Hepatocyte (in vitro differentiated cells): ENCODE measurements at regions not wholly inside any gene's neighbourhood (a gene's known extent, or its start where the extent isn't known, plus 50 kb on each side); places are given as distances from the start of the nearest gene placed in this dataset.

ENCODE experiments used
- DNase-seq: peaks from one replicate; pipeline ENCODE4 v3.0.0-alpha.2; 2016; ENCODE audit warnings: low spot score
- H2AFZ ChIP-seq: fragments of 200-600 bp; sonication (generic); 2 replicates; pipeline ENCODE4 v1.6.0; 2016; ENCODE audit warnings: antibody characterized with exemption, mild to moderate bottlenecking
- H3K27ac ChIP-seq: fragments of 200-600 bp; sonication (generic); 2 replicates; pipeline ENCODE4 v1.5.1; 2016; ENCODE audit warnings: mild to moderate bottlenecking
- H3K27me3 ChIP-seq: fragments of 200-600 bp; sonication (generic); 2 replicates; pipeline ENCODE4 v1.6.1; 2016
- H3K36me3 ChIP-seq: fragments of 200-600 bp; sonication (generic); replicated peaks from 2 replicates; pipeline ENCODE4 v1.5.1; 2016; ENCODE audit warnings: low read depth; ENCODE audit not compliant: insufficient read depth
- H3K4me1 ChIP-seq: fragments of 200-600 bp; sonication (generic); 2 replicates; pipeline ENCODE4 v1.5.1; 2016; ENCODE audit warnings: mild to moderate bottlenecking, moderate library complexity; ENCODE audit not compliant: insufficient read depth
- H3K4me2 ChIP-seq: fragments of 200-600 bp; sonication (generic); 2 replicates; pipeline ENCODE4 v1.6.0; 2016
- H3K4me3 ChIP-seq: fragments of 200-600 bp; sonication (generic); 2 replicates; pipeline ENCODE4 v1.5.1; 2016; ENCODE audit warnings: mild to moderate bottlenecking
- H3K79me2 ChIP-seq: fragments of 200-600 bp; sonication (generic); 2 replicates; pipeline ENCODE4 v1.6.0; 2017; ENCODE audit warnings: mild to moderate bottlenecking
- H3K9me2 ChIP-seq: fragments of 200-600 bp; sonication (generic); replicated peaks from 2 replicates; pipeline ENCODE4 v1.6.0; 2017; ENCODE audit warnings: mild to moderate bottlenecking; ENCODE audit not compliant: insufficient read depth
- H3K9me3 ChIP-seq: fragments of 200-600 bp; sonication (generic); 2 replicates; pipeline ENCODE4 v1.5.1; 2016; ENCODE audit warnings: low read depth, mild to moderate bottlenecking
- H4K20me1 ChIP-seq: fragments of 200-600 bp; sonication (generic); 2 replicates; pipeline ENCODE4 v1.6.0; 2016; ENCODE audit warnings: mild to moderate bottlenecking; ENCODE audit not compliant: insufficient read depth, poor library complexity, severe bottlenecking
- CTCF ChIP-seq: fragments of 200-600 bp; sonication (generic); IDR thresholded peaks from 2 replicates; pipeline ENCODE4 v1.5.1; 2016; ENCODE audit warnings: antibody characterized with exemption, mild to moderate bottlenecking; ENCODE audit not compliant: poor library complexity
- EZH2 ChIP-seq: fragments of 200-600 bp; sonication (generic); IDR thresholded peaks from 2 replicates; pipeline ENCODE4 v1.6.1; 2016; ENCODE audit warnings: antibody characterized with exemption, mild to moderate bottlenecking, borderline replicate concordance
- EZH2phosphoT487 ChIP-seq: fragments of 200-600 bp; sonication (generic); IDR thresholded peaks from one replicate; pipeline ENCODE4 v1.6.1; 2018; ENCODE audit warnings: antibody characterized with exemption, mild to moderate bottlenecking, low read depth, moderate library complexity; ENCODE audit not compliant: unreplicated experiment, severe bottlenecking
- WGBS: methylation state at CpG from one replicate; pipeline ENCODE4 v1.1.6; 2016; ENCODE audit warnings: low lambda C conversion rate; ENCODE audit errors: missing lambda C conversion rate; 5-methylcytosine and 5-hydroxymethylcytosine counted together

GRCh38 chr20:47854687-47855212 is 69.5 kb upstream of the SULF2 start:
- no peaks in the 10 kb centered on the region for H4K20me1 ChIP-seq
- 72% methylated on average over 10 of the region's 10 CpGs for WGBS
- DNase-seq = peak; percentile 55

GRCh38 chr20:47851774-47852173 is 66.5 kb upstream of the SULF2 start:
- 94% methylated on average over 7 of the region's 7 CpGs for WGBS
- Histone ChIP-seq H3K27ac (no peak overlapping the region), H3K9me2 (no peaks in the 10 kb centered on the region), H3K36me3 (no peaks in the 10 kb centered on the region), H3K4me1 (peaks cover under 1% of the 10 kb centered on the region), H3K4me3 (no peak overlapping the region), H4K20me1 (no peaks in the 10 kb centered on the region), H3K9me3 (no peaks in the 10 kb centered on the region), H3K27me3 (no peaks in the 10 kb centered on the region), H2AFZ (no peak overlapping the region), H3K79me2 (no peaks in the 10 kb centered on the region), H3K4me2 (no peak overlapping the region)
- TF ChIP-seq CTCF = no peak
- no peak for TF ChIP-seq EZH2
- no peak for TF ChIP-seq EZH2phosphoT487
- no peak for DNase-seq

More at GRCh38 chr20:47854687-47855212, 69.5 kb upstream of the SULF2 start:
- TF ChIP-seq CTCF (peak; percentile 40), EZH2phosphoT487 (no peak)
- Histone ChIP-seq H3K4me1 (peaks cover 14% of the 10 kb centered on the region), H3K4me2 (no peak overlapping the region), H2AFZ (no peak overlapping the region), H3K9me2 (no peaks in the 10 kb centered on the region), H3K4me3 (no peak overlapping the region), H3K27ac (no peak overlapping the region), H3K27me3 (no peaks in the 10 kb centered on the region), H3K9me3 (no peaks in the 10 kb centered on the region), H3K79me2 (no peaks in the 10 kb centered on the region), H3K36me3 (no peaks in the 10 kb centered on the region)

- Histone ChIP-seq H3K79me2 (no peaks in the 10 kb centered on the region), H3K36me3 (no peaks in the 10 kb centered on the region), H4K20me1 (no peaks in the 10 kb centered on the region), H3K9me2 (no peaks in the 10 kb centered on the region), H3K27me3 (no peaks in the 10 kb centered on the region), H3K4me1 (no peaks in the 10 kb centered on the region), H3K4me2 (no peak overlapping the region), H2AFZ (no peak overlapping the region), H3K27ac (no peak overlapping the region), H3K4me3 (no peak overlapping the region), H3K9me3 (no peaks in the 10 kb centered on the region)
- TF ChIP-seq EZH2phosphoT487 = no peak
- no peak for TF ChIP-seq CTCF
- TF ChIP-seq EZH2 = no peak
- WGBS = 68% methylated on average over 5 of the region's 5 CpGs
- DNase-seq = no peak
Observed at GRCh38 chr20:47850146-47850545, 64.9 kb upstream of the SULF2 start.

- Histone ChIP-seq H3K9me3 (no peaks in the 10 kb centered on the region), H3K27ac (no peak overlapping the region), H3K9me2 (no peaks in the 10 kb centered on the region), H3K4me3 (no peak overlapping the region), H3K79me2 (no peaks in the 10 kb centered on the region), H3K36me3 (no peaks in the 10 kb centered on the region), H4K20me1 (no peaks in the 10 kb centered on the region), H3K27me3 (no peaks in the 10 kb centered on the region), H3K4me1 (no peaks in the 10 kb centered on the region), H2AFZ (no peak overlapping the region), H3K4me2 (no peak overlapping the region)
- WGBS = 87% methylated on average over 2 of the region's 2 CpGs
- no peak for DNase-seq
- TF ChIP-seq EZH2phosphoT487 (no peak), EZH2 (no peak), CTCF (no peak)
Observed at GRCh38 chr20:47849596-47849995, 64.3 kb upstream of the SULF2 start.
